Transverse colon (tissue), 4 donors: ENCODE measurements at regions not wholly inside any gene's neighbourhood (a gene's known extent, or its start where the extent isn't known, plus 50 kb on each side); places are given as distances from the start of the nearest gene placed in this dataset.

Source experiments
- POLR2AphosphoS5 ChIP-seq, 3 donors: sonication (generic); formaldehyde crosslinking; IDR thresholded peaks; one replicate each; pipeline ENCODE4 v1.6.1; 2016; ENCODE audit warnings: antibody characterized with exemption in 3 of 3
- TF ChIP-seq, protein P1 (sequence below), 5 experiments: fragments of 200-600 bp in 3 of 5; fragments of 450-650 bp in 2 of 5; sonication (generic) in 3 of 5; IDR thresholded peaks; 1 replicate in 2 of 5; 2 replicates in 3 of 5; pipeline ENCODE4 v1.5.1; 2016 to 2017; ENCODE audit warnings: antibody characterized with exemption in 5 of 5, inconsistent platforms in 3 of 5, mild to moderate bottlenecking in 2 of 5, moderate library complexity in 1 of 5

GRCh38 chr3:151550642-151551041 lies 89.8 kb upstream of the IGSF10 start:
- TF ChIP-seq, protein P1, sequence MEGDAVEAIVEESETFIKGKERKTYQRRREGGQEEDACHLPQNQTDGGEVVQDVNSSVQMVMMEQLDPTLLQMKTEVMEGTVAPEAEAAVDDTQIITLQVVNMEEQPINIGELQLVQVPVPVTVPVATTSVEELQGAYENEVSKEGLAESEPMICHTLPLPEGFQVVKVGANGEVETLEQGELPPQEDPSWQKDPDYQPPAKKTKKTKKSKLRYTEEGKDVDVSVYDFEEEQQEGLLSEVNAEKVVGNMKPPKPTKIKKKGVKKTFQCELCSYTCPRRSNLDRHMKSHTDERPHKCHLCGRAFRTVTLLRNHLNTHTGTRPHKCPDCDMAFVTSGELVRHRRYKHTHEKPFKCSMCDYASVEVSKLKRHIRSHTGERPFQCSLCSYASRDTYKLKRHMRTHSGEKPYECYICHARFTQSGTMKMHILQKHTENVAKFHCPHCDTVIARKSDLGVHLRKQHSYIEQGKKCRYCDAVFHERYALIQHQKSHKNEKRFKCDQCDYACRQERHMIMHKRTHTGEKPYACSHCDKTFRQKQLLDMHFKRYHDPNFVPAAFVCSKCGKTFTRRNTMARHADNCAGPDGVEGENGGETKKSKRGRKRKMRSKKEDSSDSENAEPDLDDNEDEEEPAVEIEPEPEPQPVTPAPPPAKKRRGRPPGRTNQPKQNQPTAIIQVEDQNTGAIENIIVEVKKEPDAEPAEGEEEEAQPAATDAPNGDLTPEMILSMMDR (IDR thresholded peaks at IDR 0.05), result no peak
- no peak for TF ChIP-seq POLR2AphosphoS5 (IDR thresholded peaks at IDR 0.05)
